B cell (primary cell): ENCODE measurements at regions not wholly inside any gene's neighbourhood (a gene's known extent, or its start where the extent isn't known, plus 50 kb on each side); places are given as distances from the start of the nearest gene placed in this dataset.

Experiments used
- ATAC-seq: fragments of 200-7000 bp; cut with Tn5 transposase; one replicate; pipeline ENCODE4 v1.10.0; 2021; ENCODE audit warnings: low read depth, mild to moderate bottlenecking, moderate number of reproducible peaks, moderate library complexity
- CTCF ChIA-PET: fragments of 350-600 bp; sonication (Branson Sonifier 250); formaldehyde crosslinking; loops from one replicate; lab custom pipeline; 2021; ENCODE audit warnings: antibody characterized with exemption, inconsistent platforms; lab: Charles Lee
- POLR2A ChIA-PET: fragments of 350-600 bp; sonication (Branson Sonifier 250); formaldehyde crosslinking; loops from one replicate; lab custom pipeline; 2021; ENCODE audit warnings: antibody characterized with exemption; lab: Charles Lee
- DNase-seq: peaks from one replicate; pipeline ENCODE4 v3.0.0; 2013
- H2AFZ ChIP-seq: 2 replicates; pipeline ENCODE4 v1.6.1; 2012; ENCODE audit warnings: mild to moderate bottlenecking, low read depth, low read length; ENCODE audit not compliant: insufficient read depth, poor library complexity, severe bottlenecking
- H3K27ac ChIP-seq, 2 donors: 1 replicate in 1 of 2; 2 replicates in 1 of 2; pipeline ENCODE4 v1.5.1; 2012 to 2013; ENCODE audit warnings: low read length in 2 of 2, mild to moderate bottlenecking in 2 of 2, moderate library complexity in 1 of 2
- H3K27me3 ChIP-seq, 4 experiments: fragments of 200-600 bp in 1 of 4; sonication (generic) in 1 of 4; replicated peaks in 1 of 4; 1 replicate in 2 of 4; 2 replicates in 2 of 4; pipeline versions ENCODE4 v1.6.1 to v1.7.0; 2013 to 2016; ENCODE audit warnings: low read length in 3 of 4, mild to moderate bottlenecking in 2 of 4, mixed read lengths in 1 of 4, moderate library complexity in 1 of 4; ENCODE audit not compliant: insufficient read depth in 4 of 4, control insufficient read depth in 3 of 4; ENCODE audit errors: control extremely low read depth in 1 of 4
- H3K36me3 ChIP-seq, 2 experiments: replicated peaks in 1 of 2; 1 replicate in 1 of 2; 2 replicates in 1 of 2; pipeline versions ENCODE4 v1.6.1 to v1.7.1; 2013; ENCODE audit warnings: low read length in 1 of 2; ENCODE audit not compliant: insufficient read depth in 2 of 2, control insufficient read depth in 1 of 2; ENCODE audit errors: control extremely low read depth in 1 of 2, extremely low read depth in 1 of 2
- H3K4me1 ChIP-seq, 2 donors: fragments of 200-600 bp in 1 of 2; sonication (generic) in 1 of 2; 1 replicate in 1 of 2; 2 replicates in 1 of 2; pipeline versions ENCODE4 v1.5.1 to v1.6.1; 2013 to 2017; ENCODE audit warnings: low read length in 2 of 2; ENCODE audit not compliant: control insufficient read depth in 2 of 2, insufficient read depth in 2 of 2
- H3K4me2 ChIP-seq: replicated peaks from 2 replicates; pipeline ENCODE3; 2012; ENCODE audit warnings: mild to moderate bottlenecking, low read depth, low read length; ENCODE audit not compliant: poor library complexity, severe bottlenecking
- H3K4me3 ChIP-seq, 5 experiments: fragments of 200-600 bp in 1 of 5; sonication (generic) in 1 of 5; 1 replicate in 3 of 5; 2 replicates in 2 of 5; pipeline versions ENCODE4 v1.5.1 to v1.7.0; 2011 to 2016; ENCODE audit warnings: low read length in 4 of 5, mild to moderate bottlenecking in 4 of 5, low read depth in 2 of 5, control low read depth in 1 of 5, moderate library complexity in 1 of 5; ENCODE audit not compliant: insufficient read depth in 1 of 5; ENCODE audit errors: control extremely low read depth in 1 of 5, extremely low read depth in 1 of 5
- H3K79me2 ChIP-seq: fragments of 200-600 bp; sonication (generic); one replicate; pipeline ENCODE4 v1.6.0; 2016; ENCODE audit warnings: low read length; ENCODE audit not compliant: control insufficient read depth, insufficient read depth
- H3K9ac ChIP-seq: fragments of 200-600 bp; sonication (generic); 2 replicates; pipeline ENCODE4 v1.6.1; 2017; ENCODE audit warnings: mild to moderate bottlenecking, low read length, moderate library complexity
- H3K9me3 ChIP-seq, 3 donors: one replicate each; pipeline versions ENCODE4 v1.6.1 to v1.7.1; 2013; ENCODE audit warnings: low read length in 2 of 3; ENCODE audit not compliant: control insufficient read depth in 2 of 3, insufficient read depth in 1 of 3; ENCODE audit errors: control extremely low read depth in 1 of 3
- H4K20me1 ChIP-seq: 2 replicates; pipeline ENCODE4 v1.6.0; 2012; ENCODE audit warnings: mild to moderate bottlenecking, low read length; ENCODE audit not compliant: insufficient read depth, control insufficient read depth, poor library complexity, severe bottlenecking
- H3K27ac Mint-ChIP-seq: one replicate; pipeline ENCODE4 v1.8.0; 2021; ENCODE audit warnings: mixed read lengths
- H3K27me3 Mint-ChIP-seq: one replicate; pipeline ENCODE4 v1.8.0; 2021; ENCODE audit warnings: mixed read lengths
- H3K4me1 Mint-ChIP-seq: one replicate; pipeline ENCODE4 v1.8.0; 2021; ENCODE audit warnings: mixed read lengths
- H3K4me3 Mint-ChIP-seq: one replicate; pipeline ENCODE4 v1.8.0; 2021; ENCODE audit warnings: mixed read lengths
- H3K9me3 Mint-ChIP-seq: one replicate; pipeline ENCODE4 v1.8.0; 2022; ENCODE audit warnings: mixed read lengths; ENCODE audit not compliant: insufficient read depth
- CTCF ChIP-seq: fragments of 200-600 bp; IDR thresholded peaks from one replicate; pipeline ENCODE4 v1.8.0; 2022; ENCODE audit warnings: antibody characterized with exemption, mild to moderate bottlenecking
- EZH2 ChIP-seq: IDR thresholded peaks from 2 replicates; pipeline ENCODE4 v1.6.1; 2012; ENCODE audit warnings: borderline replicate concordance, low read depth, mild to moderate bottlenecking, moderate library complexity, low read length; ENCODE audit not compliant: insufficient read depth, poor library complexity, severe bottlenecking
- WGBS: methylation state at CpG from one replicate; pipeline ENCODE4 v1.1.5; 2013; ENCODE audit warnings: missing lambda C conversion rate; ENCODE audit not compliant: insufficient coverage; 5-methylcytosine and 5-hydroxymethylcytosine counted together
- intact Hi-C: fragments of 100-400 bp; cut with micrococcal nuclease; formaldehyde crosslinking; loops from one replicate; pipeline ENCODE4 v1.10.0; 2022

DNA sequence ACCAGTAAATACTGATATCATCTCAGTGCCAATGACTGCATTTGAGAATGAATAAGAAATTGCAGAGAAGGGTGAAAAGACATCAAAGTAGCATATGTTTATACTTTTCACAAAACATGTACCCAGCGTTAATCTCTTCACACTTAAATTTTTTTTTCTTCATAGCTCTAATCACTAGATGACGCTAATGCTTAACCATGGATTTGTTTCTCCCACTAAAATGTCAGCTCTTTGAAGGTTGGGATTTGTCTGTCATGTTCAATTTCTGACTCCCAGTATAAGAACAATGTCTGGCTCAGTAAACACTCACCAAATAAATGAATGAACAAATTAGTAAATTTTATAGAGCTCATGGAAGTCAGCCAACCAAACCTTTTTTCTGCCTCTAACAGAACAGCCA lies 78.3 kb upstream of the LMCD1 start:
- Histone ChIP-seq H3K4me1 (no peaks in the 10 kb centered on the region), H3K36me3 (no peaks in the 10 kb centered on the region), H2AFZ (no peak overlapping the region), H3K27me3 (no peaks in the 10 kb centered on the region), H3K9ac (no peak overlapping the region), H3K79me2 (no peaks in the 10 kb centered on the region), H3K27ac (no peak overlapping the region), H3K9me3 (no peaks in the 10 kb centered on the region), H3K4me2 (no peak overlapping the region), H3K4me3 (no peak overlapping the region), H4K20me1 (no peaks in the 10 kb centered on the region)
- DNase-seq: no peak
- ChIA-PET CTCF (interaction anchor here (1.0 kb wide), 2 partner anchors 99 to 183 kb away, joined by 3 to 5 read pairs; no protein-coding TSS in a partner anchor), POLR2A (no interaction called here)
- Mint-ChIP-seq H3K4me3 (no peak overlapping the region), H3K27me3 (no peaks in the 10 kb centered on the region), H3K9me3 (no peaks in the 10 kb centered on the region), H3K27ac (no peak overlapping the region), H3K4me1 (no peaks in the 10 kb centered on the region)
- no CpG with 5 or more reads among the region's 2 CpGs for WGBS
- intact Hi-C loops: no loop called here
- no peak for ATAC-seq
- TF ChIP-seq CTCF (no peak), EZH2 (no peak)

DNA sequence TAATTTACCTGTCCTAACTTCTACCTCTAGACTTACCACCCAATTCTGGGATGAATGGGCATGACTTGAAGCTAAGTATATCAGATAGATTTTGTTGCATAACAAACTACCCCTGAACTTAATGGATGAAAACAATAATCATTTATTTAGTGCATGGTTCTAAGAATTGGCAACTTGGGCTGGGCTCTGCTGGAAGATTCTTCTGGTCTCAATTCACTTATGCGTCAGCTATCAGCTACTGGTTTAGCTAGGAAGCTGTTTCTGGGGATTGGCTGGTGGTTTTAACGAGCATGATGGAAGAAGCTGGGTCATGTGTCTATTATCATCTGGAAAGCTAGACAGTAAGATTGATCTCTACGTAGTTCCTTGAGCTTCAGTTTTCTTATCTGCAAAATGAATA lies 77.3 kb upstream of the LMCD1 start:
- no peak overlapping the region for H3K4me2 ChIP-seq
- H3K4me3 ChIP-seq: no peak overlapping the region
- no CpG with 5 or more reads among the region's 3 CpGs for WGBS
- no peak overlapping the region for H3K27ac ChIP-seq
- no peaks in the 10 kb centered on the region for H3K4me1 ChIP-seq
- no peaks in the 10 kb centered on the region for H3K36me3 ChIP-seq
- H3K9ac ChIP-seq: no peak overlapping the region
- H3K4me3 Mint-ChIP-seq: no peak overlapping the region
- CTCF ChIA-PET: interaction anchor here (0.7 kb wide), 1 partner anchor 8 kb away, joined by 5 read pairs; no protein-coding TSS in a partner anchor
- POLR2A ChIA-PET: no interaction called here
- no peaks in the 10 kb centered on the region for H4K20me1 ChIP-seq
- H2AFZ ChIP-seq: no peak overlapping the region
- no peaks in the 10 kb centered on the region for H3K79me2 ChIP-seq
- intact Hi-C loops: no loop called here
- no peaks in the 10 kb centered on the region for H3K9me3 Mint-ChIP-seq
- no peak for TF ChIP-seq CTCF
- no peak for TF ChIP-seq EZH2
- no peak for DNase-seq
- no peak for ATAC-seq
- no peaks in the 10 kb centered on the region for H3K9me3 ChIP-seq
- H3K4me1 Mint-ChIP-seq: no peaks in the 10 kb centered on the region
- H3K27me3 Mint-ChIP-seq: peaks cover 5% of the 10 kb centered on the region
- H3K27me3 ChIP-seq: no peaks in the 10 kb centered on the region
- H3K27ac Mint-ChIP-seq: no peak overlapping the region
